Keratinocyte (primary cell): ENCODE measurements at regions not wholly inside any gene's neighbourhood (a gene's known extent, or its start where the extent isn't known, plus 50 kb on each side); places are given as distances from the start of the nearest gene placed in this dataset.

Experiments used
- DNase-seq: peaks from one replicate; pipeline ENCODE4 v3.0.0-alpha.2; 2011; ENCODE audit warnings: low read depth, missing footprints, low spot score
- FAIRE-seq: peaks from 2 replicates; lab custom pipeline; 2011; peaks lifted over from hg19 to GRCh38; lab: Jason Lieb, UNC
- H2AFZ ChIP-seq: 2 replicates; pipeline ENCODE4 v1.6.0; 2012; ENCODE audit warnings: low read length, control low read depth, inconsistent platforms; ENCODE audit not compliant: control insufficient read depth
- H3K27ac ChIP-seq: 2 replicates; pipeline ENCODE4 v1.5.1; 2011; ENCODE audit warnings: low read length; ENCODE audit not compliant: control insufficient read depth, insufficient read depth
- H3K27me3 ChIP-seq: 3 replicates; pipeline ENCODE4 v1.6.0; 2011; ENCODE audit warnings: low read length; ENCODE audit not compliant: control insufficient read depth, insufficient read depth; ENCODE audit errors: extremely low read depth
- H3K36me3 ChIP-seq, 2 experiments: 2 replicates in 1 of 2; 3 replicates in 1 of 2; pipeline ENCODE4 v1.5.1; 2011; ENCODE audit warnings: low read length in 2 of 2, mild to moderate bottlenecking in 1 of 2; ENCODE audit not compliant: control insufficient read depth in 2 of 2, insufficient read depth in 2 of 2; ENCODE audit errors: extremely low read depth in 1 of 2
- H3K4me1 ChIP-seq: 3 replicates; pipeline ENCODE4 v1.5.1; 2011; ENCODE audit warnings: low read length; ENCODE audit not compliant: control insufficient read depth, insufficient read depth; ENCODE audit errors: extremely low read depth
- H3K4me2 ChIP-seq: 3 replicates; pipeline ENCODE4 v1.6.0; 2011; ENCODE audit warnings: low read depth, low read length; ENCODE audit not compliant: control insufficient read depth, insufficient read depth; ENCODE audit errors: extremely low read depth
- H3K4me3 ChIP-seq, 3 experiments: fragments of 200-600 bp in 1 of 3; sonication (generic) in 1 of 3; 2 replicates in 2 of 3; 3 replicates in 1 of 3; pipeline ENCODE4 v1.5.1; 2011 to 2016; ENCODE audit warnings: low read length in 3 of 3, mild to moderate bottlenecking in 3 of 3, control low read depth in 2 of 3, inconsistent platforms in 1 of 3, low read depth in 1 of 3, mixed read lengths in 1 of 3, mixed run types in 1 of 3, moderate library complexity in 1 of 3; ENCODE audit not compliant: control insufficient read depth in 2 of 3, insufficient read depth in 2 of 3; ENCODE audit errors: extremely low read depth in 1 of 3
- H3K79me2 ChIP-seq: 2 replicates; pipeline ENCODE4 v1.6.0; 2012; ENCODE audit warnings: low read length; ENCODE audit not compliant: control insufficient read depth, insufficient read depth
- H3K9ac ChIP-seq: 3 replicates; pipeline ENCODE4 v1.6.0; 2011; ENCODE audit warnings: low read length; ENCODE audit not compliant: control insufficient read depth, insufficient read depth; ENCODE audit errors: extremely low read depth
- H3K9me1 ChIP-seq: 3 replicates; pipeline ENCODE4 v1.6.0; 2011; ENCODE audit warnings: low read length; ENCODE audit not compliant: control insufficient read depth, insufficient read depth; ENCODE audit errors: extremely low read depth
- H3K9me3 ChIP-seq: 2 replicates; pipeline ENCODE4 v1.5.1; 2012; ENCODE audit warnings: low read depth, low read length; ENCODE audit not compliant: control insufficient read depth
- H4K20me1 ChIP-seq: 3 replicates; pipeline ENCODE4 v1.6.0; 2011; ENCODE audit warnings: low read length; ENCODE audit not compliant: control insufficient read depth, insufficient read depth; ENCODE audit errors: extremely low read depth
- CTCF ChIP-seq, 3 experiments: IDR thresholded peaks in 1 of 3; conservative IDR thresholded peaks in 1 of 3; optimal IDR thresholded peaks in 1 of 3; 2 replicates in 2 of 3; 3 replicates in 1 of 3; pipeline versions ENCODE3 to v1.5.1; 2011; ENCODE audit warnings: low read length in 3 of 3, mild to moderate bottlenecking in 3 of 3, moderate library complexity in 2 of 3, control low read depth in 1 of 3, inconsistent platforms in 1 of 3; ENCODE audit not compliant: insufficient read depth in 2 of 3; ENCODE audit errors: extremely low read depth in 1 of 3
- EZH2 ChIP-seq: IDR thresholded peaks from one replicate; pipeline ENCODE4 v1.6.1; 2012; ENCODE audit warnings: inconsistent platforms, mild to moderate bottlenecking, low read length, moderate library complexity
- dilution Hi-C: fragments of 300-500 bp; cut with MboI; formaldehyde crosslinking; loops from one replicate; pipeline ENCODE4 v1.7.0; 2020; ENCODE audit warnings: low sequenced_read_pairs; ENCODE audit not compliant: extremely low pct_ligation_motif_present

GRCh38 chr6:126914172-126914571 is 204.3 kb upstream of the RSPO3 start:
- Histone ChIP-seq H3K4me2 (no peak overlapping the region), H3K9me1 (no peaks in the 10 kb centered on the region), H3K9me3 (no peaks in the 10 kb centered on the region), H3K36me3 (no peaks in the 10 kb centered on the region), H3K9ac (no peak overlapping the region), H3K4me3 (no peak overlapping the region), H3K4me1 (peaks cover 1% of the 10 kb centered on the region), H4K20me1 (no peaks in the 10 kb centered on the region), H3K79me2 (no peaks in the 10 kb centered on the region), H3K27ac (no peak overlapping the region), H3K27me3 (no peaks in the 10 kb centered on the region), H2AFZ (no peak overlapping the region)
- TF ChIP-seq EZH2, result no peak
- no peak for TF ChIP-seq CTCF (optimal IDR thresholded peaks at IDR 0.05 in 1 of 3, IDR thresholded peaks at IDR 0.05 in 1 of 3, conservative IDR thresholded peaks at IDR 0.05 in 1 of 3; ENCODE audit: extremely low read depth in 1 of 3, insufficient read depth in 2 of 3, low read length in 3 of 3)
- DNase-seq (no peak), FAIRE-seq (no peak)
- dilution Hi-C loops, result no loop called here

GRCh38 chr6:126914801-126915200 is 203.7 kb upstream of the RSPO3 start:
- DNase-seq (no peak), FAIRE-seq (no peak)
- no peak for TF ChIP-seq CTCF (optimal IDR thresholded peaks at IDR 0.05 in 1 of 3, IDR thresholded peaks at IDR 0.05 in 1 of 3, conservative IDR thresholded peaks at IDR 0.05 in 1 of 3; ENCODE audit: extremely low read depth in 1 of 3, insufficient read depth in 2 of 3, low read length in 3 of 3)
- TF ChIP-seq EZH2, result no peak
- dilution Hi-C loops, result no loop called here
- no peak overlapping the region for H3K4me3 ChIP-seq
- no peak overlapping the region for H3K27ac ChIP-seq
- peaks cover 8% of the 10 kb centered on the region for H3K4me1 ChIP-seq
- no peaks in the 10 kb centered on the region for H3K79me2 ChIP-seq
- no peak overlapping the region for H2AFZ ChIP-seq
- H4K20me1 ChIP-seq, result no peaks in the 10 kb centered on the region
- no peaks in the 10 kb centered on the region for H3K9me3 ChIP-seq
- H3K4me2 ChIP-seq, result no peak overlapping the region
- no peaks in the 10 kb centered on the region for H3K36me3 ChIP-seq
- no peaks in the 10 kb centered on the region for H3K9me1 ChIP-seq
- no peaks in the 10 kb centered on the region for H3K27me3 ChIP-seq
- H3K9ac ChIP-seq, result no peak overlapping the region
